ENCODE measurements at regions not wholly inside any gene's neighbourhood (a gene's known extent, or its start where the extent isn't known, plus 50 kb on each side); places are given as distances from the start of the nearest gene placed in this dataset.

DNA sequence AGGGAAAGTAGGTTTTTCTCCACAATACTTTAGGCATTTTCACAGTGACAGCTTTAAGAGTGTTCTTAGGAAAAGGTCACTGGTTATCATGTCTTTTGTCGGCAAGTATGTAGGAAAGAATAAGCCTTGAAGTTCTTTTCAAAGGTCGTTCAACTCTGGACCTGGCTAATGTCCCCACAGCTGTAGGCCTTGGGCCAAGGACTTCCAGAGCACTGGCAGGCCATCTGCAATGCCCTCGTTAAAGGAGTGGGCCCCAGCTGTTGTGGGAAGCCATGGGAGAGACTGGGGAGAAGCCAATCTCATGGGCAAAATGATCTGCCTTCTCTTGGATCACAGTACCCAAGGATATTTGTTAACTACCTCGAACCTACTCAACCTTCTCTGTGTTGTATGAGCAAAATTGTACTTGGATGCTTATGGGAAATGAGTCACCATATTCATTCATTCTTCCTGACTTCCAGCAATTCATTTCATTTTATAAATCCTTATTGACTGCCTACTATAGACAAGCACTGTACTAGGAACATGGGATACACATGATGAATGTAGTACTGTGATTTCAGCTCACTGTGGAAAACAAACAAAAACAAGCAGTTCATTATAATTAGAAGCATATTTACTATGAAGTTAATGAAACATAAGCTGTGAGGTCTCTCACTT is 141.1 kb upstream of the KIT start:
- no peak for TF ChIP-seq CTCF (conservative IDR thresholded peaks at IDR 0.05; ENCODE audit: low read depth, low read length)
- H3K4me3 ChIP-seq (ENCODE audit: low read depth, low read length): no peak overlapping the region
- DNase-seq (ENCODE audit: low read depth): no peak

GRCh38 chr4:54517781-54518444 is 139.8 kb upstream of the KIT start:
- H3K4me3 ChIP-seq (ENCODE audit: low read depth, low read length): no peak overlapping the region
- no peak for DNase-seq (ENCODE audit: low read depth)
- TF ChIP-seq CTCF (conservative IDR thresholded peaks at IDR 0.05; ENCODE audit: low read depth, low read length): no peak

- DNase-seq (ENCODE audit: low read depth): no peak
- TF ChIP-seq CTCF (conservative IDR thresholded peaks at IDR 0.05; ENCODE audit: low read depth, low read length): no peak
- H3K4me3 ChIP-seq (ENCODE audit: low read depth, low read length): no peak overlapping the region
Measured at GRCh38 chr4:54525602-54526001, 132.2 kb upstream of the KIT start.

DNA sequence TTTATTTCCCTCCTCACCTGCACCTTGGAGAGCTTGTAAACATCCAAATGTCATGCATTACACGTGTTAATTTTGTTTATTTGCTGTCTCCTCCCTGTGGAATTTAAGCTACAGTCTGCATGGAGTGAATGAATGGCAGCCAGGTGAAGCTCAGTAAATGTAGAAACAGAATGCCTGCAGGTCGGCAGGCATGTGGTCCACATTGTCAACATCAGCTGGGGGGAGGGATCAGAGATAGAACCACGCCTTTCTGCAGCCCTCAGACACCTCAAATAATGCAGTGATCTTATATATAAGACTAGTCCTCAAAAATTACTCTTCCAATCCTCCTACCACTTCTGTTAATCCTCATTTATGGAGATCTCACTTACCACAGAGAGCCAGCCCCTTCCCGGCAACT is 131.2 kb upstream of the KIT start:
- no peak for DNase-seq (ENCODE audit: low read depth)
- H3K4me3 ChIP-seq (ENCODE audit: low read depth, low read length): no peak overlapping the region
- TF ChIP-seq CTCF (conservative IDR thresholded peaks at IDR 0.05; ENCODE audit: low read depth, low read length): no peak

GRCh38 chr4:54527532-54527931 is 130.2 kb upstream of the KIT start:
- no peak for TF ChIP-seq CTCF (conservative IDR thresholded peaks at IDR 0.05; ENCODE audit: low read depth, low read length)
- no peak overlapping the region for H3K4me3 ChIP-seq (ENCODE audit: low read depth, low read length)
- DNase-seq (ENCODE audit: low read depth): no peak

GRCh38 chr4:54539500-54540029 is 118.2 kb upstream of the KIT start:
- no peak for TF ChIP-seq CTCF (conservative IDR thresholded peaks at IDR 0.05; ENCODE audit: low read depth, low read length)
- no peak for DNase-seq (ENCODE audit: low read depth)
- peak overlapping the region; percentile 52 for H3K4me3 ChIP-seq (ENCODE audit: low read depth, low read length)

DNA sequence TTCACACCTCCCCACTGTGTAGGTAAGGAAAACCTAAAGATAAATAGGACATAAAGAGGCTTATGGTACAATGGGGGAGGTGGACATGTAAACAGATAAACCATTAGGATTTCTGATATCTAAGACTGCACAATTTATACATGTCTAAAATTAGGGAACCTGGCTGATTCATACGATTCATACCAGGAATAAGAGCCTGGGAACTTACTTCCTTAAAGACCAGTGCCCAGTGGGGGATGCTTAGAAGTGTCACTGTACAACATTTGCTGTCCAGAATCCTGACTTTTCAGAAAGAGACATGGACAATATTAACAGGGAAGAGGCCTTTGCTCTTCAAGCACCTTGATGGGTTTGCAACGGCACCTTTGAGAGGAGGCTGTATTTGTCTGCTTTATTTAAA is 116.8 kb upstream of the KIT start:
- no peak for TF ChIP-seq CTCF (conservative IDR thresholded peaks at IDR 0.05; ENCODE audit: low read depth, low read length)
- DNase-seq (ENCODE audit: low read depth): no peak

More for the DNA sequence above, 116.8 kb upstream of the KIT start:
- no peak overlapping the region for H3K4me3 ChIP-seq (ENCODE audit: low read depth, low read length)
